ENCODE measurements at regions not wholly inside any gene's neighbourhood (a gene's known extent, or its start where the extent isn't known, plus 50 kb on each side); places are given as distances from the start of the nearest gene placed in this dataset.

DNA sequence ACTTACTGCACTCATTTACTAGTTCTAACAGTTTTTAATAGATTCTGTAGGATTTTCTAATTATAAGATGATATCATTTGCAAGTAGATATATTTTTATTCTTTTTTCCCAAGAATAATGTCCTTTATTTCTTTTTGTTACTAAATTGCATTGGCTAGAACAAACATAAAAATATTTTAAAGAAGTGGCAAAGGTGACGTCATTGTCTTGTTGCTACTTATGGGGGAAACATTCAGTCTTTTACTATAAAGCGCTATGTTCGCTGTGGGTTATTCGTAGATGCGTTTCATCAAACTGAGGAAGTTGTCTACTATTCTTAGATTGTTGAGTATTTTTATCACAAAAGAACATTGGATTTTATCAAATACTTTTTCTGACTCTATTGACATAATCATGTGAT lies 765.2 kb upstream of the POU3F3 start:
- Histone ChIP-seq H3K4me1 (ENCODE audit: insufficient read depth, low read length) (no peaks in the 10 kb centered on the region), H3K4me2 (ENCODE audit: low read depth, low read length) (no peak overlapping the region), H3K4me3 (replicated peaks in 1 of 3; ENCODE audit: insufficient read depth in 1 of 3, low read depth in 2 of 3, low read length in 3 of 3) (no peak overlapping the region), H3K36me3 (replicated peaks in 1 of 2; ENCODE audit: control insufficient read depth in 1 of 2, insufficient read depth in 2 of 2, low read length in 2 of 2) (no peaks in the 10 kb centered on the region), H3K79me2 (ENCODE audit: insufficient read depth, low read length) (no peaks in the 10 kb centered on the region), H3K9me3 (ENCODE audit: low read length) (no peaks in the 10 kb centered on the region), H4K20me1 (ENCODE audit: insufficient read depth, low read length) (no peaks in the 10 kb centered on the region), H3K9ac (ENCODE audit: insufficient read depth, low read depth, low read length) (no peak overlapping the region), H3K27ac (ENCODE audit: extremely low read length, insufficient read depth, low read length) (no peak overlapping the region), H2AFZ (ENCODE audit: low read length) (no peak overlapping the region), H3K27me3 (ENCODE audit: control insufficient read depth in 1 of 2, insufficient read depth in 2 of 2, low read length in 2 of 2) (no peaks in the 10 kb centered on the region)
- whole genome bisulfite sequencing (ENCODE audit: low lambda C conversion rate) = 72% methylated on average over 5 of the region's 5 CpGs
- in situ Hi-C loops (cut with HindIII; ENCODE audit: extremely low pct_ligation_motif_present, low pct_unique_long_range_greater_than_20kb) = no loop called here
- intact Hi-C loops (cut with micrococcal nuclease; ENCODE audit: unreplicated experiment) = no loop called here
- DNase-seq (ENCODE audit: low spot score) = no peak
- FAIRE-seq = no peak
- TF ChIP-seq DBP (CRISPR knock-in tag; IDR thresholded peaks at IDR 0.05; ENCODE audit: not compliant biosample characterization) (no peak), CREB1 (IDR thresholded peaks at IDR 0.05) (peak; percentile 84), CREB1 (CRISPR knock-in tag; IDR thresholded peaks at IDR 0.05) (no peak), ZBTB44 (CRISPR knock-in tag; IDR thresholded peaks at IDR 0.05) (no peak), JUNB (CRISPR knock-in tag; IDR thresholded peaks at IDR 0.05; ENCODE audit: borderline replicate concordance) (no peak), FOSL1 (CRISPR knock-in tag; IDR thresholded peaks at IDR 0.05; ENCODE audit: borderline replicate concordance) (no peak), SMAD9 (CRISPR knock-in tag; IDR thresholded peaks at IDR 0.05) (no peak), POLR2A (IDR thresholded peaks at IDR 0.05; ENCODE audit: insufficient read depth in 1 of 2, low read depth in 2 of 2, low read length in 2 of 2) (no peak), ATF7 (IDR thresholded peaks at IDR 0.05) (peak; percentile 97), ATF7 (CRISPR knock-in tag; IDR thresholded peaks at IDR 0.05) (no peak)
- ChIA-PET CTCF (ENCODE audit: low intra/inter-chr PET ratio, low total read pairs) (no interaction called here), POLR2A (no interaction called here)
- no peak for ATAC-seq
- BruUV-seq (replicated peaks) = no TSS peak

Measured in HepG2 (cell line).